ENCODE measurements at regions not wholly inside any gene's neighbourhood (a gene's known extent, or its start where the extent isn't known, plus 50 kb on each side); places are given as distances from the start of the nearest gene placed in this dataset.
A peak's percentile ranks its signal among the peaks of the same experiment; 100 is the strongest.

GRCh38 chr10:116792817-116793216, 50.5 kb upstream of the HSPA12A start:
- in situ Hi-C loops (cut with MboI; ENCODE audit: low sequenced_read_pairs): loop anchor here (25.0 kb wide), 1 partner anchor 331 kb away; no protein-coding TSS in a partner anchor
- Histone ChIP-seq H3K4me1 (no peaks in the 10 kb centered on the region), H3K36me3 (replicated peaks) (no peaks in the 10 kb centered on the region), H3K4me3 (no peak overlapping the region), H3K27me3 (ENCODE audit: low read depth) (no peaks in the 10 kb centered on the region), H3K9me3 (no peaks in the 10 kb centered on the region)
- no peak for DNase-seq (ENCODE audit: low spot score in 2 of 2)

GRCh38 chr10:116796469-116796868, 52.8 kb upstream of the ENO4 start:
- in situ Hi-C loops (cut with MboI; ENCODE audit: low sequenced_read_pairs): loop anchor here (25.0 kb wide), 1 partner anchor 334 kb away; no protein-coding TSS in a partner anchor
- no peak for DNase-seq (ENCODE audit: low spot score in 2 of 2)
- no peaks in the 10 kb centered on the region for H3K4me1 ChIP-seq
- H3K4me3 ChIP-seq: no peak overlapping the region
- no peaks in the 10 kb centered on the region for H3K27me3 ChIP-seq (ENCODE audit: low read depth)
- no peaks in the 10 kb centered on the region for H3K36me3 ChIP-seq (replicated peaks)
- no peaks in the 10 kb centered on the region for H3K9me3 ChIP-seq

GRCh38 chr10:116796910-116797513, 52.3 kb upstream of the ENO4 start:
- Histone ChIP-seq H3K4me1 (no peaks in the 10 kb centered on the region), H3K4me3 (no peak overlapping the region), H3K27me3 (ENCODE audit: low read depth) (no peaks in the 10 kb centered on the region), H3K9me3 (no peaks in the 10 kb centered on the region), H3K36me3 (replicated peaks) (no peaks in the 10 kb centered on the region)
- in situ Hi-C loops (cut with MboI; ENCODE audit: low sequenced_read_pairs): loop anchor here (25.0 kb wide), 1 partner anchor 335 kb away; no protein-coding TSS in a partner anchor
- peak; percentile 56 to 91 for DNase-seq (ENCODE audit: low spot score in 2 of 2)

GRCh38 chr10:116798859-116799258, 50.4 kb upstream of the ENO4 start:
- no peaks in the 10 kb centered on the region for H3K36me3 ChIP-seq (replicated peaks)
- in situ Hi-C loops (cut with MboI; ENCODE audit: low sequenced_read_pairs): loop anchor here (25.0 kb wide), 1 partner anchor 337 kb away; no protein-coding TSS in a partner anchor
- no peaks in the 10 kb centered on the region for H3K27me3 ChIP-seq (ENCODE audit: low read depth)
- H3K4me1 ChIP-seq: no peaks in the 10 kb centered on the region
- H3K4me3 ChIP-seq: no peak overlapping the region
- H3K9me3 ChIP-seq: no peaks in the 10 kb centered on the region
- DNase-seq (ENCODE audit: low spot score in 2 of 2): no peak

Measured in HAP-1 (cell line).